Erythroblast (primary cell): ENCODE measurements at regions not wholly inside any gene's neighbourhood (a gene's known extent, or its start where the extent isn't known, plus 50 kb on each side); places are given as distances from the start of the nearest gene placed in this dataset.

Experiments
- GATA1 ChIP-seq: IDR thresholded peaks from 2 replicates; pipeline ENCODE4 v1.6.1; 2011; ENCODE audit warnings: low read depth, mild to moderate bottlenecking, control low read depth, low read length, moderate library complexity
- POLR2A ChIP-seq: IDR thresholded peaks from 2 replicates; pipeline ENCODE4 v1.6.1; 2011; ENCODE audit warnings: mild to moderate bottlenecking, low read length

DNA sequence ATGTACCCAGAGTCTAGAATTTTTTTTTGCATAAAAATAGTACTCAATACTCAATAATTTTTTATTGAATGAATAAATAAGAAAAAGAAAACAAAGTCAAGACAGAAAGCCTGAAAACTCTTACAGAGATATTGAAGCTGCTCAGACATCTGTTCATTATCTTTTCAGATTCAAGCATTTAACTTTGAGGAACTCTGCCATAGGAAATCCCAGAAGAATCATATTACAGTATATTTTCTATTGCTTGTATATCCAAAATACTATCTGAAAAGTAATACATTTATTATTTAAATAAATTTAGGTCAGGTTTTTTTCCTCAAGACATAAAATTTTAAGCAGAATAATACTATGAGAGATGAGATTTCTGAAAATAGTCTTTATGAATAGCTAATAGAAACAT lies 755.9 kb upstream of the ADGRL4 start:
- TF ChIP-seq POLR2A (no peak), GATA1 (no peak)
